NCI-H345 treated with DMSO at 0.1 percent for 48 hours (cell line): ENCODE measurements at regions not wholly inside any gene's neighbourhood (a gene's known extent, or its start where the extent isn't known, plus 50 kb on each side); places are given as distances from the start of the nearest gene placed in this dataset.
"Not testable (repeated sequence)": the region's sequence is repeated elsewhere in the genome, so short reads cannot be mapped to it uniquely, and the experiment has no call there.

Experiments
- DNase-seq: peaks from one replicate; lab custom pipeline; 2025; ENCODE audit not compliant: unreplicated experiment; lab: John Stamatoyannopoulos, UW

DNA sequence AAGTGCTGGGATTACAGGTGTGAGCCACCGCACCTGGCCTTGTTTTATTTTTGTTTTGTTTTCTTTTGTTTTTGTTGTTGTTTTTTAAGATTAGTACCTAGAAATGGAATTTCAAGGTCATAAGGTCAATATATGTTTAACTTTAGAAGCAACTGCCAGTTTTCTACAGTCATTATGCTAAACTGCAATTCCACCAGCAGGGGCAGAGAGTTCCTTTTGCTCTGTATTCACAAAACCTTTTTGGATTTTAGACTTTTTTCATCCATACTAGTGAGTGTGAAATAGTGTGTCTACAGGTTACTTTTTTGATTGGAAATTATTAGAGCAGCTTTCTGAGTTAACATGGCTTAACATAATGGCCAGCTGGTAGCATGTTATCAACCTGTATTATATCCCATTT is 580.6 kb downstream of the TRIML1 start:
- DNase-seq: no peak

DNA sequence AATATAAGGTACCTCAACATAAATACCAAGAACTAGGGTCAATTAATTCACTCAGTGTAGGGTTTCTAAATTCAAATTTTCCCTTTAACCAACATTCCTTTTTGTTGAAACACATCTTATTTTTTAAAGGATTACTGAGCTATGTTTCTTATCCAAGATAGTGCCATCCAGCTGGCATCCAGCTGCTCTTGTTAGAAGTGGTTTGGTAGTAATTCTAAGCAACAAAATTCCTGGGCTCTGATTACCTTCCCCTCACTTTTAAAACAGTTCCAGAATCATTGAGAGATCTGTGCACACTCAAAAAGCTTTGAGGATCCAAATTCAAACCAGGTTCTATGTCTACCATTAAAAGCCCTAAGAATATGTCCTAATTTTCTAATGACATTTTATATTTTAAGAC is 583.7 kb downstream of the TRIML1 start:
- no peak for DNase-seq

GRCh38 chr4:188727746-188728145 is 588.5 kb downstream of the TRIML1 start:
- no peak for DNase-seq

DNA sequence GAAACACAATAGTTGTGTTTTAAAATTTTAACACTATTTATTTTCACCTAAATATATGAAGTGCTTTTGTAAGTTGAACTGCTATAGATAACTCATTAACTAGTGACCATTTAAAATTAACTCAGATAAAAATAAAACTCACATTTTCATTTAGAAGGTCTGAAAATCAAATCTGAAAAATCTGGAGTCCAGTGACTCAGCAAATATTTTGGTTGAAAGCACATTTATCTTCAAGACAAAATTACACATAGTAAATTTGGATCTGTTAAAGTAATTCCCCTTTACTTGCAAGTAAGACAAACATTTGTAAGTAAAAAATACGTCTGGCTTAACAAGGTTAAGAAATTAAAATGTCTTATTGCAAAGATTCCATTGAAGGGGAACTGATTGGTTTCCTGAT is 589.1 kb downstream of the TRIML1 start:
- DNase-seq: no peak

DNA sequence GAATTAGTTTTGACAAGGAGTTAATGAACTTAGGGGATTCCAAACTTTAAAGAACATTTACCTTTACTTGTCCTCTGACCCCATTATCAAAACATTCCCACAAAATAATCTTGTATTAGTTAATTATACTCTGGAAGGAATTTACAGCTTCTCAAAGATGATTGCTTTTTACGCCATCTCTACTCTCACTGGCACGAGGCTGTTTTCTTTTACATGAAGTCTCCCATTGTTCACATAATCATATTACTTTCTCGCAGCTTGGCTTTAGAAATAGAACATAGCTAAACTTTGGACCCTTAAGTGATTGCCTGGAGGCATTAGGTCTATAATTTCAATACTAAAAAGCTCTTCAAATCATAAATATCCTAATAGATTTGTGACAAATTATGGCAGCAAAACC is 592.9 kb downstream of the TRIML1 start:
- no peak for DNase-seq

- no peak for DNase-seq
Measured at GRCh38 chr4:188735082-188735481, 595.8 kb downstream of the TRIML1 start.

DNA sequence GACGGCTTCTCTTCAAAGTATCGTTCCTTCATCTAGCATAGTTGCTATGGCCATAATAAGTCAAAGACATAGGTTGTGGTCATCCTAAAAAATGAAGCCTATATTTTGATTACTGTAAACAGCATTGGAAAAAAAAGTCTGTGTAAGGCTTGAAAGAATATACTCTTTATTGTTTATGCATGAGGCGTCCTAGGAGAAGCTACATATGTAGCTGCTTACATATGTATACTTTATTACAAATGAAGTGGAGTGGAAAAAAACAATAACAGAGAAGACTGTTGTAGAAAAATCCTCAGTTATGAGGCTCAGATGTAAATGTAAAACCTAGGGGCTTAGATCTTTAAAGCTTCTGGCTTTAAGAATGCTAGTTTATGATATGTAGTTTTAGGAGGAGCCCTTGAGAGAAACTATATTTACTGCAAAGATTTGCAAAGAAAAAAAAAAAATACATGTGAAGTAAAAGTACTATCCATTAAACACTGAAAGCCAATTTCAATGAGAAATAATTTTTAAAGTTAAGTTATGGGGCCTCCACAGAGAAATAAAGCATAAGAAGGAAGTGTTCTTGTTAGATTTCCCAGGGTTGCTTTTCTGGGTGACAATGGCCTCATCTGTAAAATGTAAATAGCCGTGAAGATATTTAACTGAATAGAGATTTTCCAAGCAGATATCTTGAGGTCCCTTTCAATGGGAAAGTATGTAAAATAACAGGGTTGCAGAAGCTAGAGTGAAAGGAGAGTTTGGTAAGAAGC is 598.2 kb downstream of the TRIML1 start:
- no peak for DNase-seq

DNA sequence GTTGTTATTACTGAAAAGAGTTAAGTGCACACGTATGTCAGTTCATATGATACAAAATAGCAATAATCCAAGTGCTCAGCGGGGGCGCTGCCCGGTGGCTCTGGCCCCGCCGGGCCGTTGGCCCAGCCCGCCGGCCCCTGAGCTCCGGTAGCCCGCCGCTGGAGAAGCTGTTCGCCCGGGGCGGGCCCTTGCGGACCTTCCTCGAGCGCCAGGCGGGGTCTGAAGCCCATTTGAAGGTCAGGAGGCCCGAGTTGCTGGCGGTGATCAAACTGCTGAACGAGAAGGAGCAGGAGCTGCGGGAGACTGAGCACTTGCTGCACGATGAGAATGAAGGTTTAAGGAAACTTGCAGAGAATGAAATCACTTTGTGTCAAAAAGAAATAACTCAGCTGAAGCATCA is 599.0 kb downstream of the TRIML1 start:
- DNase-seq: not testable (repeated sequence)

- not testable (repeated sequence) for DNase-seq
Measured at GRCh38 chr4:188740172-188740571, 600.9 kb downstream of the TRIML1 start.

GRCh38 chr4:188740791-188741190 is 601.5 kb downstream of the TRIML1 start:
- not testable (repeated sequence) for DNase-seq

- DNase-seq: no peak
Measured at GRCh38 chr4:188754372-188755002, 615.2 kb downstream of the TRIML1 start.

- no peak for DNase-seq
Measured at GRCh38 chr4:188767496-188767895, 628.3 kb downstream of the TRIML1 start.

- DNase-seq: no peak
Measured at GRCh38 chr4:188778905-188779304, 639.7 kb downstream of the TRIML1 start.

GRCh38 chr4:188779581-188779980 is 640.3 kb downstream of the TRIML1 start:
- no peak for DNase-seq

GRCh38 chr4:188780028-188780427 is 640.8 kb downstream of the TRIML1 start:
- no peak for DNase-seq

DNA sequence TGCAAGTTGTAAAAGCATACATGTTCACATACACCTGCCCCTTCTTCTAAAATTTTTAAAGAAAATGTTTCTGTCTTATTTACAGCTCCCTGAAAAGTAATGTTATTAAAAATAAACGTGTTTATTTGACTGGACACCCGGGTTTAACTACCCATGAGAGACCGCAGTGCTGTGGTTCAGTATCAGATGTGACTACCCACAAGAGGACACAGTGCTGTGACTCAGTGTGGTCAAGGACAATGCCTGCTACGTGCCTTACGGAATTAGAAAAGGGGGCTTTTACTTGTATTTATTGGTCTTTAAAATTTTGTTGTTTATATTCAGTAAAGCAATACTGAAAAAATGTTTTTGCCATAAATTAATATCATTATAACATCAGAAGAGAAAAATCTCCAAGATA is 641.4 kb downstream of the TRIML1 start:
- no peak for DNase-seq

- no peak for DNase-seq
Measured at GRCh38 chr4:188781655-188782054, 642.4 kb downstream of the TRIML1 start.

GRCh38 chr4:188783175-188783574 is 643.9 kb downstream of the TRIML1 start:
- DNase-seq: no peak

DNA sequence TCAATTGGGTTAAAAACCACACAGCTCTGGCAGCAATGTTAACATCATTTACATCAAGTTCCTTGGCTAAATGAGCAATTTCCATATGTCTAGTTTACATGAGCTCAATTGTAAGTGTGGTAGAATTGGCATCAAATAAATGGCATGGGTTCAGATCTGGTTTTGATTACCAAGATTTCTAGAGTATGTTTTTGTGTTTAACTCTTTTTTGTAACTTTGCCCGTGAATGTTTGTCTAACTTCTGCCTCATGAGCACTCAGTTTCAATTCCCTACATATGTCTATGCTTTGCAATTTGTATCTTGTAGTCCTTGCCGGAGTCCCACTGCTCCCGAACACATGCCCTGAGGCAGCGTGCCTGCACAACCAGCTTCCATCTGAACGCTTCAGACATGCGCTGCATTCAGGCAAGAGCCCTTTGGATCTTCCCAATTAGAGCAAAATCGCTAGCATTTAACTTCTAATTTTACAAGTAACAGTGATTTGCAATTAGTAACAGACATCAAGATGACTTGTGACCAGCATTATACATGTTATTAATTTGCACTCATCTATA is 644.4 kb downstream of the TRIML1 start:
- DNase-seq: no peak

DNA sequence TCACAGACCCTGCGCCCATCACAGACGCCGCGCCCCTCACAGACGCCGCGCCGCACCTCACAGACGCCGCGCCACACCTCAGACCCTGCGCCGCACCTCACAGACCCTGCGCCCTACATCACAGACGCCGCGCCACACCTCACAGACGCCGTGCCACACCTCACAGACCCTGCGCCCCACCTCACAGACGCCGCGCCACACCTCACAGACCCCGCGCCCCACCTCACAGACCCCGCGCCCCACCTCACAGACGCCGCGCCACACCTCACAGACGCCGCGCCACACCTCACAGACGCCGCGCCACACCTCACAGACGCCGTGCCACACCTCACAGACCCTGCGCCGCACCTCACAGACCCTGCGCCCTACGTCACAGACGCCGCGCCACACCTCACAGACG is 657.4 kb downstream of the TRIML1 start:
- DNase-seq: not testable (repeated sequence)

DNA sequence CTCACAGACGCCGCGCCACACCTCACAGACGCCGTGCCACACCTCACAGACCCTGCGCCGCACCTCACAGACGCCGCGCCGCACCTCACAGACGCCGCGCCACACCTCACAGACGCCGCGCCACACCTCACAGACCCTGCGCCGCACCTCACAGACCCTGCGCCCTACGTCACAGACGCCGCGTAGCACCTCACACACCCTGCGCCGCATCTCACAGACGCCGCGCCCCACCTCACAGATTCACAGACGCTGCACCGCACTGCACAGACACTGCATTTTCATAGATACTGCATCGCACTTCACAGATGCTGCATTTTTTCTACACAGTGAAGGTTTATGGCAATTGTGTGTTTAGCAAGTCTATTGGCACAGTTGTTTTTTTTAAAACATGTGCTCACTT is 657.8 kb downstream of the TRIML1 start:
- not testable (repeated sequence) for DNase-seq

DNA sequence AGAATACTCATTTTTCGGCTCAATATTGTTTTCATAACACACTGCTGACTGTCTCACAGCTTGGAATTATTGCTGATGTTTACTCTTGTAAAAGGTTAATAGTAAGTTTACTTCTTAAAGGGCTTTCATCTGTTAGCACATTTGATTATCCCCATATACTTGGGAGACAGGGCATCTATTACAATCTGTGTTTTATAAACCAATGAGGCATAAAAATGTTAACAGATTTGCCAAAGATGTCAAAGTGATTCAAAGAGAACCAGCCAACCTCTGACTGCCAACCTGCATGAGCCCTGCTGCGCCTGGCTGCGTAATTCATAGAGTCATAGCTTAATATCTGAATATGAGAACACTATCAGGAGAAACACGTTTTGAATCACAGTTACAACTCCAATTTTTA is 665.6 kb downstream of the TRIML1 start:
- no peak for DNase-seq
